Thoracic aorta (tissue), 2 donors: ENCODE measurements at regions not wholly inside any gene's neighbourhood (a gene's known extent, or its start where the extent isn't known, plus 50 kb on each side); places are given as distances from the start of the nearest gene placed in this dataset.
A peak's percentile ranks its signal among the peaks of the same experiment; 100 is the strongest.

Experiments
- ATAC-seq: fragments of 150-250 bp; one replicate; pipeline ENCODE4 v1.8.0; 2017; ENCODE audit warnings: low read depth; ENCODE audit not compliant: insufficient number of reproducible peaks, low FRiP score
- DNase-seq: peaks from one replicate; pipeline ENCODE4 v3.0.0-alpha.2; 2020; ENCODE audit warnings: low spot score
- H3K27ac ChIP-seq, 2 donors: fragments of 200-600 bp; sonication (generic); 1 replicate in 1 of 2; 2 replicates in 1 of 2; pipeline ENCODE4 v1.5.1; 2016; ENCODE audit warnings: mild to moderate bottlenecking in 2 of 2, moderate library complexity in 2 of 2
- H3K27me3 ChIP-seq: fragments of 200-600 bp; sonication (generic); replicated peaks from 2 replicates; pipeline ENCODE4 v1.6.0; 2016; ENCODE audit warnings: mild to moderate bottlenecking; ENCODE audit not compliant: insufficient read depth
- H3K36me3 ChIP-seq: fragments of 200-600 bp; sonication (generic); one replicate; pipeline ENCODE4 v1.5.1; 2016
- H3K4me1 ChIP-seq, 2 donors: fragments of 200-600 bp; sonication (generic); 1 replicate in 1 of 2; 2 replicates in 1 of 2; pipeline versions ENCODE4 v1.5.1 to v1.6.0; 2016; ENCODE audit warnings: low read depth in 2 of 2, mild to moderate bottlenecking in 1 of 2; ENCODE audit not compliant: control insufficient read depth in 1 of 2
- H3K4me3 ChIP-seq: fragments of 200-600 bp; sonication (generic); 2 replicates; pipeline ENCODE4 v1.5.1; 2016; ENCODE audit warnings: mild to moderate bottlenecking
- H3K9me3 ChIP-seq: fragments of 200-600 bp; sonication (generic); 2 replicates; pipeline ENCODE4 v1.5.1; 2016
- TF ChIP-seq, protein P1 (sequence below): fragments of 200-600 bp; sonication (generic); IDR thresholded peaks from one replicate; pipeline ENCODE4 v1.5.1; 2019; ENCODE audit warnings: antibody characterized with exemption

- peaks cover 100% of the 10 kb centered on the region for H3K36me3 ChIP-seq
- TF ChIP-seq, protein P1, sequence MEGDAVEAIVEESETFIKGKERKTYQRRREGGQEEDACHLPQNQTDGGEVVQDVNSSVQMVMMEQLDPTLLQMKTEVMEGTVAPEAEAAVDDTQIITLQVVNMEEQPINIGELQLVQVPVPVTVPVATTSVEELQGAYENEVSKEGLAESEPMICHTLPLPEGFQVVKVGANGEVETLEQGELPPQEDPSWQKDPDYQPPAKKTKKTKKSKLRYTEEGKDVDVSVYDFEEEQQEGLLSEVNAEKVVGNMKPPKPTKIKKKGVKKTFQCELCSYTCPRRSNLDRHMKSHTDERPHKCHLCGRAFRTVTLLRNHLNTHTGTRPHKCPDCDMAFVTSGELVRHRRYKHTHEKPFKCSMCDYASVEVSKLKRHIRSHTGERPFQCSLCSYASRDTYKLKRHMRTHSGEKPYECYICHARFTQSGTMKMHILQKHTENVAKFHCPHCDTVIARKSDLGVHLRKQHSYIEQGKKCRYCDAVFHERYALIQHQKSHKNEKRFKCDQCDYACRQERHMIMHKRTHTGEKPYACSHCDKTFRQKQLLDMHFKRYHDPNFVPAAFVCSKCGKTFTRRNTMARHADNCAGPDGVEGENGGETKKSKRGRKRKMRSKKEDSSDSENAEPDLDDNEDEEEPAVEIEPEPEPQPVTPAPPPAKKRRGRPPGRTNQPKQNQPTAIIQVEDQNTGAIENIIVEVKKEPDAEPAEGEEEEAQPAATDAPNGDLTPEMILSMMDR, result no peak
- H3K4me3 ChIP-seq, result peak overlapping the region; percentile 2
- DNase-seq, result no peak
- H3K27me3 ChIP-seq, result no peaks in the 10 kb centered on the region
- no peak for ATAC-seq
- H3K27ac ChIP-seq, result no peak overlapping the region
- no peaks in the 10 kb centered on the region for H3K4me1 ChIP-seq
- H3K9me3 ChIP-seq, result peaks cover 100% of the 10 kb centered on the region
These were observed 108.0 kb downstream of the SNRPN start for GRCh38 chr15:25062551-25063430.

DNA sequence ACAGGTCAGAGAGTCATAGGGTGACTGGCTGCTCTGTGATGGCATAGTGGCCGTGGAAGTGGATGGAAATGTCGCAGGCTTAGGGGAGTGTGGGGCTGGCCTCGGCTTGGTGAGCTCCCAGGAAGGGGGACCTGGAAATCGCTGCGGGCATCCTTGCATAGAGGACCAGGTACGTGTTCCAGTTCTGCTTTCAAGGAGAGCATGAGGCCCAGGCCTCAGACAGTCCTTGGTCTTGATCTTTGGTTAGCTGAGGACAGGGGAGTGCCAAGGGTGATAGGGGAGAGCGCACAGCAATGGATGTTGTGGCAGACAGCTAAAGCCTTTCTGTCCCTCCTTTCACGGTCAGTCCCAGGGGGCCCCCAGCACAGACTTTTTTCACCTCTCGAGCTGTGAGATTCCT is 110.5 kb downstream of the SNRPN start:
- Histone ChIP-seq H3K36me3 (peaks cover 100% of the 10 kb centered on the region), H3K27ac (no peak overlapping the region), H3K9me3 (peaks cover 100% of the 10 kb centered on the region), H3K4me3 (peak overlapping the region; percentile 19), H3K27me3 (no peaks in the 10 kb centered on the region), H3K4me1 (no peaks in the 10 kb centered on the region)
- DNase-seq (no peak), ATAC-seq (no peak)
- TF ChIP-seq, protein P1, result no peak

- Histone ChIP-seq H3K27me3 (no peaks in the 10 kb centered on the region), H3K4me3 (peak overlapping the region; percentile 19), H3K36me3 (peaks cover 100% of the 10 kb centered on the region), H3K27ac (no peak overlapping the region), H3K4me1 (no peaks in the 10 kb centered on the region), H3K9me3 (peaks cover 100% of the 10 kb centered on the region)
- TF ChIP-seq, protein P1, result no peak
- DNase-seq (no peak), ATAC-seq (no peak)
These were observed 111.1 kb downstream of the SNRPN start for GRCh38 chr15:25065876-25066275.

- Histone ChIP-seq H3K36me3 (peaks cover 100% of the 10 kb centered on the region), H3K4me3 (no peak overlapping the region), H3K27ac (no peak overlapping the region), H3K9me3 (peaks cover 100% of the 10 kb centered on the region), H3K4me1 (no peaks in the 10 kb centered on the region), H3K27me3 (no peaks in the 10 kb centered on the region)
- ATAC-seq (no peak), DNase-seq (no peak)
- TF ChIP-seq, protein P1, result no peak
These were observed 111.9 kb downstream of the SNRPN start for GRCh38 chr15:25066708-25067107.

GRCh38 chr15:25067725-25068309 is 113.0 kb downstream of the SNRPN start:
- Histone ChIP-seq H3K36me3 (peaks cover 100% of the 10 kb centered on the region), H3K4me1 (no peaks in the 10 kb centered on the region), H3K27ac (no peak overlapping the region), H3K27me3 (no peaks in the 10 kb centered on the region), H3K4me3 (no peak overlapping the region), H3K9me3 (peaks cover 100% of the 10 kb centered on the region)
- no peak for DNase-seq
- no peak for ATAC-seq
- TF ChIP-seq, protein P1, result no peak
